ENCODE measurements at regions not wholly inside any gene's neighbourhood (a gene's known extent, or its start where the extent isn't known, plus 50 kb on each side); places are given as distances from the start of the nearest gene placed in this dataset.

- Histone ChIP-seq H3K79me2 (ENCODE audit: insufficient read depth, low read length) (no peaks in the 10 kb centered on the region), H3K27me3 (ENCODE audit: insufficient read depth, low read length) (no peaks in the 10 kb centered on the region), H3K4me1 (ENCODE audit: insufficient read depth, low read length) (peaks cover 13% of the 10 kb centered on the region), H3K36me3 (ENCODE audit: insufficient read depth, low read length) (no peaks in the 10 kb centered on the region), H3K9ac (ENCODE audit: low read length) (no peak overlapping the region), H4K20me1 (ENCODE audit: insufficient read depth, low read length) (no peaks in the 10 kb centered on the region), H3K9me3 (ENCODE audit: insufficient read depth, low read depth, low read length) (peaks cover 9% of the 10 kb centered on the region), H2AFZ (ENCODE audit: low read depth, low read length) (no peak overlapping the region), H3K27ac (ENCODE audit: low read depth, low read length) (no peak overlapping the region), H3K4me2 (ENCODE audit: low read length) (no peak overlapping the region), H3K4me3 (ENCODE audit: insufficient read depth, low read depth, low read length) (no peak overlapping the region)
- DNase-seq (ENCODE audit: low read depth) (no peak), FAIRE-seq (no peak)
- TF ChIP-seq CTCF (IDR thresholded peaks at IDR 0.05; ENCODE audit: insufficient read depth, low read depth, low read length): no peak
- no peak for TF ChIP-seq EZH2 (IDR thresholded peaks at IDR 0.05; ENCODE audit: insufficient read depth, low read length)
- H3K27me3 Mint-ChIP-seq (ENCODE audit: low read depth, unreplicated experiment): no peaks in the 10 kb centered on the region
- H3K36me3 Mint-ChIP-seq (ENCODE audit: low read depth, unreplicated experiment): peaks cover under 1% of the 10 kb centered on the region
- H3K27ac Mint-ChIP-seq (ENCODE audit: unreplicated experiment): peak overlapping the region; percentile 29
- H3K4me3 Mint-ChIP-seq (ENCODE audit: unreplicated experiment): no peak overlapping the region
- peaks cover 9% of the 10 kb centered on the region for H3K9me3 Mint-ChIP-seq (ENCODE audit: unreplicated experiment)
- peaks cover 17% of the 10 kb centered on the region for H3K4me1 Mint-ChIP-seq (ENCODE audit: low read depth, unreplicated experiment)
These were observed 55.4 kb upstream of the RNU6-8 start for GRCh38 chr14:32258336-32258993.

GRCh38 chr14:32259368-32260013, 56.4 kb upstream of the RNU6-8 start:
- peaks cover 17% of the 10 kb centered on the region for H3K4me1 Mint-ChIP-seq (ENCODE audit: low read depth, unreplicated experiment)
- no peaks in the 10 kb centered on the region for H3K27me3 Mint-ChIP-seq (ENCODE audit: low read depth, unreplicated experiment)
- Histone ChIP-seq H2AFZ (ENCODE audit: low read depth, low read length) (no peak overlapping the region), H3K4me1 (ENCODE audit: insufficient read depth, low read length) (peaks cover 13% of the 10 kb centered on the region), H3K79me2 (ENCODE audit: insufficient read depth, low read length) (no peaks in the 10 kb centered on the region), H3K4me2 (ENCODE audit: low read length) (peak overlapping the region; percentile 3), H3K9ac (ENCODE audit: low read length) (no peak overlapping the region), H3K27me3 (ENCODE audit: insufficient read depth, low read length) (no peaks in the 10 kb centered on the region), H3K27ac (ENCODE audit: low read depth, low read length) (no peak overlapping the region), H4K20me1 (ENCODE audit: insufficient read depth, low read length) (no peaks in the 10 kb centered on the region), H3K9me3 (ENCODE audit: insufficient read depth, low read depth, low read length) (peaks cover 11% of the 10 kb centered on the region), H3K4me3 (ENCODE audit: insufficient read depth, low read depth, low read length) (no peak overlapping the region), H3K36me3 (ENCODE audit: insufficient read depth, low read length) (no peaks in the 10 kb centered on the region)
- DNase-seq (ENCODE audit: low read depth): peak; percentile 77
- H3K27ac Mint-ChIP-seq (ENCODE audit: unreplicated experiment): peak overlapping the region; percentile 3
- TF ChIP-seq EZH2 (IDR thresholded peaks at IDR 0.05; ENCODE audit: insufficient read depth, low read length) (no peak), CTCF (IDR thresholded peaks at IDR 0.05; ENCODE audit: insufficient read depth, low read depth, low read length) (no peak)
- FAIRE-seq: peak; percentile 32
- peaks cover 3% of the 10 kb centered on the region for H3K36me3 Mint-ChIP-seq (ENCODE audit: low read depth, unreplicated experiment)
- peaks cover 15% of the 10 kb centered on the region for H3K9me3 Mint-ChIP-seq (ENCODE audit: unreplicated experiment)
- H3K4me3 Mint-ChIP-seq (ENCODE audit: unreplicated experiment): no peak overlapping the region

All from astrocyte (in vitro differentiated cells and primary cell).